Mucosa of rectum (tissue), 2 donors: ENCODE measurements at regions not wholly inside any gene's neighbourhood (a gene's known extent, or its start where the extent isn't known, plus 50 kb on each side); places are given as distances from the start of the nearest gene placed in this dataset.

Experiments
- H3K27ac ChIP-seq, 2 donors: one replicate each; pipeline ENCODE4 v1.7.0; 2013; ENCODE audit warnings: inconsistent platforms in 2 of 2, low read depth in 2 of 2, low read length in 2 of 2
- H3K27me3 ChIP-seq, 2 donors: one replicate each; pipeline ENCODE4 v1.7.0; 2013; ENCODE audit warnings: low read length in 2 of 2; ENCODE audit not compliant: control insufficient read depth in 2 of 2, insufficient read depth in 2 of 2
- H3K36me3 ChIP-seq, 2 donors: one replicate each; pipeline ENCODE4 v1.7.0; 2013; ENCODE audit warnings: low read length in 2 of 2; ENCODE audit not compliant: control insufficient read depth in 2 of 2, insufficient read depth in 2 of 2
- H3K4me1 ChIP-seq, 2 donors: one replicate each; pipeline ENCODE4 v1.7.0; 2013; ENCODE audit warnings: low read length in 2 of 2, mild to moderate bottlenecking in 1 of 2; ENCODE audit not compliant: control insufficient read depth in 2 of 2, insufficient read depth in 2 of 2
- H3K4me3 ChIP-seq, 2 donors: one replicate each; pipeline ENCODE4 v1.7.0; 2013; ENCODE audit warnings: low read length in 2 of 2
- H3K9ac ChIP-seq, 2 donors: one replicate each; pipeline ENCODE4 v1.7.0; 2013; ENCODE audit warnings: low read length in 2 of 2, low read depth in 1 of 2, mild to moderate bottlenecking in 1 of 2
- H3K9me3 ChIP-seq, 2 donors: one replicate each; pipeline ENCODE4 v1.7.0; 2013; ENCODE audit warnings: low read length in 2 of 2; ENCODE audit not compliant: control insufficient read depth in 2 of 2
- donor health status: healthy.
- donor health status: Normal muscosa, but diverticular disease.

DNA sequence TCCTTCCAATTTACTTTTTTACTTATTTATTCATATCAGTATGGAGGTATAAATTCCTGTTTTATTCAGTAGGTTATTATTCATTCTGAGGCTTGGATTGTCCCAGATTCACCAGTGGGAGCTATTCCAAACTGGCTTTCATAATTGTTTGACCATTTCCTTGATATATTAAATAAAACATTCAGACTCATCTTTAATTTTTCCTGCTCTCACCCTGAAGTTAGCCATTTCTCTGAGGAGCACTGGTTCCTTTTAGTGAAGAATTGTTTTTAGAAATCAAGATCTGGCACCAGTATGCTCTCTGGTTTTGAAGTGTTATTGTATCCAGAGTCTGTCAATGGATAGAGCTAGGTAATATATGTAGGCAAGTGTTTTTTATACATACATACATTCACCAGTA lies 66.9 kb upstream of the DCBLD2 start:
- Histone ChIP-seq H3K4me3 (no peak overlapping the region), H3K27ac (no peak overlapping the region), H3K4me1 (no peaks in the 10 kb centered on the region), H3K9me3 (no peaks in the 10 kb centered on the region), H3K36me3 (no peaks in the 10 kb centered on the region), H3K9ac (no peak overlapping the region), H3K27me3 (no peaks in the 10 kb centered on the region)

DNA sequence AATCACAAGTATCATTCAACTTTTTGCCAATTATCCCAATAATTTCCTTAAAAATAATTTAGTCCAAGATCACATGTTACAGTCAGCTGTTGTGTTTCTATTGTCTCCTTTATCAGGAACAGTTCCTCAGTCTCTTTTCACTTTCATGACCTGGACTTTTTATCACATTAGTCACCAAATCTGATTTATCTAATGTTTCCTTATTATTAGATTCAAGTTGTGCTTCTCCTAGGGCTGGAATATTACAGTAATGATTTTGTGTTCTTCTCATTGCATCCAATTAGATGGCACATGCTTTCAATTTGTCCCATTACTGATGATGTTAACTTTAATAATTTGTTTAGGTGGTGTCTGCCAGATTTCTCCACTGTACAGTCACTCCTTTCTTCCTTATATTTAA lies 66.3 kb upstream of the DCBLD2 start:
- no peak overlapping the region for H3K4me3 ChIP-seq
- no peak overlapping the region for H3K27ac ChIP-seq
- no peaks in the 10 kb centered on the region for H3K4me1 ChIP-seq
- no peaks in the 10 kb centered on the region for H3K27me3 ChIP-seq
- no peak overlapping the region for H3K9ac ChIP-seq
- no peaks in the 10 kb centered on the region for H3K36me3 ChIP-seq
- no peaks in the 10 kb centered on the region for H3K9me3 ChIP-seq

DNA sequence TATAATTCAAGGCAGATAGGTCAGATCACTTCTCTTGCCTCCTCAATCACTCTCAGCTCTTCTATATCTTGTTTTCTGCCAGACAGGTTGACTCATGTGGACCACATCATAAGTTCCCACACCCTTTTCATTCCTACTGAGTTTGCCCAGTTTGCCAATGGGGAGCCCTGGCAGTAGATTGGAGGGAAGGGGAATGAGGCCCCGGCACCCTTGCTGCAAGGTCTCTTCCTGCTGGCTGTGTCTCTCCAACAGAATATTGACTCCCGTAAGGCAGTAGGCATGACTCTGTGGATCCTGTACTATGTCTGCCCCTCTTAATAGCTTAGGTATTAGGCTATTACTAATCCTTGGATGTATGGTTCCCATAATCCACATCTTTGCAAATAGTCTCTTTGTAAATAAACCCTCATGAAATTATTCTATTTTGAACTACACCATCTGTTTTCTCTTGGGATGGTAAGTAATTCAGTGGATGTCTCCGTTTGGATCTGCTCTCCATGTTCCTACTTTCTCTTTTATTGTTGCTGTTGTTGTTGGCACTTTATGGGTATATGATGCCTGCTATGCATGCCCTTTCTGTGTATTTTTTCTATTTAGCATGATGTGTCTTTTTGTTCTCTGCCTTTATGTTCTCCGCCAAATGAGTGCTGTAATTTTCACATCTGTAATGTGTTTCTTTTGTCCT lies 65.5 kb upstream of the DCBLD2 start:
- Histone ChIP-seq H3K27me3 (no peaks in the 10 kb centered on the region), H3K36me3 (no peaks in the 10 kb centered on the region), H3K4me1 (no peaks in the 10 kb centered on the region), H3K9me3 (no peaks in the 10 kb centered on the region), H3K27ac (no peak overlapping the region), H3K4me3 (no peak overlapping the region), H3K9ac (no peak overlapping the region)

DNA sequence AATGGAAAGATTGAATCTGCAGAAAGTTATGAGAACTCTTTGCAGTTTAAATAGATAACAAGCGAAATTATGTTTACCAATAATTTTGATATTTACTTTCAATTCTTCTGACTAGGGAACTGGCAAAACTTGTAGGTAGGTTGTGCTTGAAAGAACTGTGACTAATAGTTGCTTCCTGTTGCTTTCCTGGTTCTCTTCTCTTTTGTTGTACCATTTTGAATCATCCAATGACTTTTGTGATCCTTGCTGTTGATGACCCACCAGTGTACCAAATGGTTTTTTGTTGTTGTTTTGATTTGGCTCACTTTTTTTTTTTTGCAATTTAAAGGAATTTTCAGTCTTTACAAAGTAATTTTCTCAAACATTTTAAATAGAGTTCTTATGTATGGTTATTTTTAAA lies 64.9 kb upstream of the DCBLD2 start:
- Histone ChIP-seq H3K36me3 (no peaks in the 10 kb centered on the region), H3K9me3 (no peaks in the 10 kb centered on the region), H3K27ac (no peak overlapping the region)

DNA sequence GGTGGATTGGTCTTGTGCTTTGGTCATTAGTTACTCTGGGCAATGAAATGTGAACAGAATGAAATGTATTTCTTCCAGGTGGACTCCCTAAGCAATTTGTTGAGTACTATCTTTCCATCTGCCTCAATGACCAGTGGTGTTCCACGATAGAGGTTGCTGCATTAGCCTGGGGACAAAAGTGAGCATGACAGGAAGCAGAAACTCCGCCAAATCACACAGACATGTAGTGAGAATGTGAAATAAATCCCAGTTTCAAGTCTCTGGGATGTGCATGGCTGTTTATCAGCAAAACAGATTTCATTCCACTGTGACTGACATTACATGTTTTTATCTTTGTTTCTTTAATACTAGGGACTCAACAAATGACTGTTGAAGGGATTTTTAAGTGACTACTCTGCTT lies 63.3 kb upstream of the DCBLD2 start:
- H3K4me3 ChIP-seq = no peak overlapping the region
- no peak overlapping the region for H3K9ac ChIP-seq
- H3K36me3 ChIP-seq = no peaks in the 10 kb centered on the region
- H3K4me1 ChIP-seq = no peaks in the 10 kb centered on the region
- no peak overlapping the region for H3K27ac ChIP-seq
- no peaks in the 10 kb centered on the region for H3K27me3 ChIP-seq
- H3K9me3 ChIP-seq = no peaks in the 10 kb centered on the region

More for the DNA sequence above, 64.9 kb upstream of the DCBLD2 start:
- Histone ChIP-seq H3K9ac (no peak overlapping the region), H3K4me3 (no peak overlapping the region), H3K27me3 (no peaks in the 10 kb centered on the region), H3K4me1 (no peaks in the 10 kb centered on the region)

DNA sequence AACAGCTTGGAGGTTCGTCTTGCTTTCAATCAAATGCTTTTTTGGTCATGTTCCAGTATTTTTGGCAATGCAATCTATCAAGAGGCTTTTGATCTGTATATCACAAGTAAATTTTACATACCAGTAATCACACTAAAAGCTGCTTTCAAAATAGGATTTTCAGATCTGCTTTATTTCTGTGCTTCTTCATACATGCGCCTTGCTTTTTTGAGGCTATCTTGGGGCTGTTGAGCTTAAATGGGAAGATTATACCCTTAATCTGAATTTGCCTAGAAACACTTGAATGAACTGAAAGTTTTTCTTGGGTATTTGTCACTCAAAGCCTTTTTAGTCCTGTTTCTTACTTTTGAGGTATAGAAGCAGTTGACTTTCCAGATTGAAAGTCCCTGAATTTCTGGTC lies 62.1 kb upstream of the DCBLD2 start:
- Histone ChIP-seq H3K9ac (no peak overlapping the region), H3K27me3 (no peaks in the 10 kb centered on the region), H3K4me3 (no peak overlapping the region), H3K36me3 (no peaks in the 10 kb centered on the region), H3K27ac (no peak overlapping the region), H3K4me1 (no peaks in the 10 kb centered on the region), H3K9me3 (no peaks in the 10 kb centered on the region)

DNA sequence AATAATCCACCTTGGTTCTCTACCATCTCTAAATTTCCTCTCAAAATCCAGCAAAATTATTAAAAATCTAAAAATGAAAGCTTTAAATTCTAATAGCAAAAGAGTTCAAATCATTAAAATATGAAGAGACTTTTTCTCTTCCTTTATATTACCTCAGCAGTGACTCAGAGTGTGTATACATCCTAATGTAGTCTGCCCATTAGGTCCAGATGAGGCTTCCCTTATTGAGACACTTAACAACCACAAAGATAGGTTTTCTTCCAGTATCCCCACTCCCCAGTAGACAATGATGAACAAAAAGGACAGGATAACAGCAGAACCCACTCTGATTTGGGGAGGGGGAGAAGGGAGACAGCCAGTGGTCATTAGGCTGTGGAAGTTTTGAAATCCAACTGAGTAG lies 61.5 kb upstream of the DCBLD2 start:
- Histone ChIP-seq H3K4me1 (no peaks in the 10 kb centered on the region), H3K4me3 (no peak overlapping the region), H3K27me3 (no peaks in the 10 kb centered on the region), H3K9me3 (no peaks in the 10 kb centered on the region), H3K36me3 (no peaks in the 10 kb centered on the region), H3K9ac (no peak overlapping the region), H3K27ac (no peak overlapping the region)

DNA sequence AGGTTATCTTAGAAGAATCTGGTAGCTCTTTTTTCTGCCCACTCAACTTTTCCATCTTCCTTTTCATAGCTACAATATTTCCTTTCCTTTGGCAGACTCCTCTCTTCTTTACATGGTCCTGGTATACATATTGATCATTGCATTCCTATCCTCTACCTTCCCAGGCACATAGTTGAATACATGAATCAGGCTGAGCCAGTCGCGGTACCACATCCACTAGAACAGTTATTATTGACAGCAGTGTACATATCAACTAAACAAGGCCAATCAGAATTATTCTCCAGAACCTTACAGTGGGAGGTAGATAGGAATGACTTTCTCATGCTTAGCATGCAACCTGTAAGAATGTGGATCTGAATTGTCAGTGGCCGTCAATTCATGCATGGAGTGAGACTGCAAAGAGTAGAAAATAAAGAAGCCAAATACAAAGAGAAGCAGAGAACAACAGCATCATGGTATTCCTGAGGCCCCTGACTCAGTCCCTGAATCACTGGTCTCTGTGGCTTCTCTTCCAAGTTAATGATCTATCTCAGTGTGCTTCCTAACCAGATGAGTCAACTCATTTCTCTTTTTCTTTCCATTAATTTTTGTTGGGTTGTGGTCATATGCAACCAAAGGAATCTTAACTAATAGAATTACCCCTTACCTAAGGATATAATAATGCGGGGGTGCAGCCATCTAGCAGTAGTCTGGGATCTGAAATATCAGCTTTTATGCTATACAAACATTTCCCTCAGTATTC lies 60.9 kb upstream of the DCBLD2 start:
- H3K9me3 ChIP-seq = no peaks in the 10 kb centered on the region
- H3K4me1 ChIP-seq = no peaks in the 10 kb centered on the region
- H3K27me3 ChIP-seq = no peaks in the 10 kb centered on the region
- no peak overlapping the region for H3K4me3 ChIP-seq
- no peak overlapping the region for H3K9ac ChIP-seq
- H3K36me3 ChIP-seq = no peaks in the 10 kb centered on the region
- no peak overlapping the region for H3K27ac ChIP-seq

DNA sequence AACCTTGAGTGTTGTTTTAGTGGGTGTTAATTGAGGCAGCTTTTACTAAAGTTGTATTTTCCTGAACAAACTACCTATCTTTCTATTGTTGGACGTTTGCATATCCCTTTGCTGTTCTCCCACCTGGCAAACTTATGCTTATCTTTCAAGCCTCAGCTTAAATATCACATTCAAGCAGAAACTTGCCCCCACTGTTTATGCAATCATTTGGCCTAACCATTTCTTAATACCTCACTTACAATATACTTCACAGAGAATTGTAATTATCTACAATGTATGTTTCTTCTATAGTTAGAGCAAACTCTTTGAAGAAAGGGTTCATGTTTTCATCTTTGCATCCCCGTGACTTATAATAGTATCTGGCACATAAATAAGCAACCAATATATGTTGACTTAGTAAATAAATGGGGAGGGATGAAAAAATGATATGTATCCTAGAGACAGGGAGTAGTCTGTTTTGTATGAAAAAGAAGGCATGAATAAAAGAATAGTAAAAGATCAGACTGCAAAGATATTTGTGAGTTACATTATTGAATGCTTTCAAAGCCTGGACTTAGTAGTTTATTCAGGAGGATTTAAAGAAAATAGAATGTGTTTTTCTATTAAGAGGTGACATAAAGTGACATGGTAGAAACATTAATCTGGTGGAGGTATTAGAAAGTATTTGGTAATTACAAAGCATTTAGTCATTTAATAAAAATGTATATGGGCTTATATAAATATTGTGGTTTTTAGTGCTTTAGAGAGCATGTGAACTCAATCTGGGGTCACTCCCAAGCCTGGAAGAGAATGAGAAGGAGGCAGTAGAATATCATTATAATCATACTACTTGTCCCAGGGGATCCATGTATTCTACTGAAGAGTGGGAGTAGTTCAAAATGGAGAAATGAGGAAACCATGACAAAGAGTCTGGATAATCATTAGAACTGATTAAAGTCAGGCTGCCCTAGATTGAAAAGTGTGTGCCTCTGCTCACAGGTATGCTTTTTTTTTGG lies 60.0 kb upstream of the DCBLD2 start:
- H3K9ac ChIP-seq = no peak overlapping the region
- no peaks in the 10 kb centered on the region for H3K27me3 ChIP-seq
- no peaks in the 10 kb centered on the region for H3K4me1 ChIP-seq
- no peaks in the 10 kb centered on the region for H3K9me3 ChIP-seq
- no peak overlapping the region for H3K27ac ChIP-seq
- no peaks in the 10 kb centered on the region for H3K36me3 ChIP-seq
- no peak overlapping the region for H3K4me3 ChIP-seq

DNA sequence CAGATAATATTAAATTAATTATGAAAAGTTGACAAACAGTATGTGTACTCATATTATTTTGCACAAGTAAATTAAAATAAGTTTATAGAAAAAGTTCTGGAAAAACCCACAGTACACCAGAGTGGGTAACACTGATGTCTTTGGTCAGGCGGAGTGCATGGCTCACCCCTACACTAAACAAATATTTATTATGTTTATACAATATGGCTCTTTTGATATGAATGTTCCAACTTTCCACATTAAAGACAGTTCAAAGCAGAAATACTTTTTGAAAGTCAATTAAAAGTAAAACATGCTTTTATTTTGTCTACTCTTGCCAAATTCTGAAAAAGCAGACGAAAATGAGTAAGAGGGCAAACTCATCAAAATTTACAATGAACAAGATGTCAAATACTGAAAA lies 56.2 kb upstream of the DCBLD2 start:
- H3K4me1 ChIP-seq = no peaks in the 10 kb centered on the region
- H3K27ac ChIP-seq = no peak overlapping the region
- no peaks in the 10 kb centered on the region for H3K36me3 ChIP-seq
- H3K4me3 ChIP-seq = no peak overlapping the region
- H3K27me3 ChIP-seq = no peaks in the 10 kb centered on the region
- H3K9me3 ChIP-seq = no peaks in the 10 kb centered on the region
- H3K9ac ChIP-seq = no peak overlapping the region
